GM18502 (cell line): ENCODE measurements at regions not wholly inside any gene's neighbourhood (a gene's known extent, or its start where the extent isn't known, plus 50 kb on each side); places are given as distances from the start of the nearest gene placed in this dataset.
"Not testable (repeated sequence)": the region's sequence is repeated elsewhere in the genome, so short reads cannot be mapped to it uniquely, and the experiment has no call there.

Experiments used
- ATAC-seq: cut with Tn5 transposase; IDR thresholded peaks from one replicate; pipeline ENCODE4 v1.9.1; 2021; ENCODE audit warnings: mild to moderate bottlenecking; ENCODE audit not compliant: unreplicated experiment, poor library complexity

DNA sequence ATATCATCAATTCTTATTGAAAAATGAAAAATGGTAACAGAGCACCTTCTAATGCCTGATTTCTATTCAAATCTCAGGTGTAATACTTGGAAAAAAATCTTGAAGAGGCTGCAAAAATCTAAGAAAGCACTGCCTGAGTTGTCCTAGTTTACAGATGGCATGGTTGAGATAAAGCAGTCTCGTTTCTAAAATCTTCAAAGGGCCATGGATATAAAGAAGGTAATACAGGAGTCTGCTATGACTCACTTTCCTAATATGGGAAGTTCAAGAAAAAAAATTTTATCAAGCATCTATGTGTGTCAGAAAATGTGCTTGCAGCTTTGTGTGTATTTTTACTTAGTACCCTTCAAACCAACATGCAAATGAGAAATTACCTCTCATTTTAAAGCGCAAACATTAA lies 163.3 kb downstream of the DMAC1 start:
- no peak for ATAC-seq

DNA sequence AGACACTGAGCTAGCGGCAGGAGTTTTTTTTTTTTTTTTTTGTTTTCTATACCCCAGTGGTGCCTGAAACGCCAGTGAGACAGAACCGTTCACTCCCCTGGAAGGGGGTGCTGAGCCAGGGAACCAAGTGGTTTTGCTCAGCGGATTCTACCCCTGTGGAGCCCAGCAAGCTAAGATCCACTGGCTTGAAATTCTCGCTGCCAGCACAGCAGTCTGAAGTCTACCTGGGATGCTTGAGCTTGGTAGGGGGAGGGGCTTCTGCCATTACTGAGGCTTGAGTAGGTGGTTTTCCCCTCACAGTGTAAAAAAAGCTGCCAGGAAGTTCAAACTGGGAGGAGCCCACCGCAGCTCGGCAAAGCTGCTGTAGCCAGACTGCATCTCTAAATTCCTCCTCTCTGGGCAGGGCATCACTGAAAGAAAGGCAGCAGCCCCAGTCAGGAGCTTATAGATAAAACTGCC lies 173.0 kb downstream of the DMAC1 start:
- ATAC-seq: peak; percentile 59

DNA sequence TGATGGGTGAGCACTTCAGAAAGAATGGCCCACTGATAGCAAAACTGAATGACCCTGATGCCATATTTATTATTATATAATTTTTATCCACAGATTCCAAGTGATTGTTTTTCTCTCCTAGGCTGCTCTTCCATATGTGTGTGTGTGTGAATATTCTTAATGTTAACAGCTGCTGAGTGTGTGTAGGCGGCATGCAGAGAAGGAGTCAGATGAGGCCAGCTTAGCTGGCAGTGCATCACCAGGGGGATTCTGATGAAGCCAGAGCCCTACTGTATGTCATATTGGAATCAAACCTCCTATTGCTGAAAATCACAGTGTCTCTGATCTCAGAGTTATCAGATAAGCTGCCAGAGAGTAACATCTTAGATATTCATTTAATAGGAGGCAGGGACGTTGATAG lies 177.1 kb downstream of the DMAC1 start:
- ATAC-seq: no peak

DNA sequence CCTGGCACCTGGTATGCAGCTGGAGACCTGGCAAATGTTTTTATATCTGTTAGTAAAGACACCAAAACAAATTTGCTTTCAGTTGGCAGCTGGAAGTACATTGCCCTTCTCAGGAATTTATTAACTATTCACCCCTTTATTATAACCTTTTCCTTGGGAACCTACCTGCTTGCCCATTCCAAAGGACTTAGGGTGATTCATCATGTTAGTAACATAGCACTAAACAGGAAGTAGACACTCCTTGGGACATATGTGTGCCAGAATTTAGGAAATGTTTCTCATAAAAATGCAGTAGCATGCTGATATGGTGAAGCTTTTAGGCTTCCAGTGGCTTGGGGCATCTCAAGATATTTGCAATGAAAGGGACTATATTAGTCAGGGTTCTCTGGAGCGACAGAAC lies 184.2 kb downstream of the DMAC1 start:
- ATAC-seq: no peak

DNA sequence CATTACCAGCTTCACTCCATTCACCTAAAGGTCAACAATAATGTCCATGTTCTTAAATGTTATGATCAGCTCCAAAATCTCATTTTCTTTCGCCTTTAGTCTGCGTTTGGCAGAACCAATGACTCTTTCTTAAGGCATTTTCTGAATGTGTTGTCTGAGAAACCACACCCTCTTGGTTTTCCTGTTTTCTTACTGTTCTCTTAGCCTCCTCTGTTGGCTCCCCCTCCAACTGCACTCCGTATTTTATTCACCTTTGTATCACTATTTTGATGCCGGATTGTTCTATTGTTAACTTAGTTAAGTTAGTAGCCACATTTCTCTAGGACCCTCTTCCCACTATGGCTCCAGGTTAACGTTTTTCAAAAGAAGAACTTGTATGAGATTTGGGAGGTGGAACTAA lies 185.6 kb downstream of the DMAC1 start:
- no peak for ATAC-seq

DNA sequence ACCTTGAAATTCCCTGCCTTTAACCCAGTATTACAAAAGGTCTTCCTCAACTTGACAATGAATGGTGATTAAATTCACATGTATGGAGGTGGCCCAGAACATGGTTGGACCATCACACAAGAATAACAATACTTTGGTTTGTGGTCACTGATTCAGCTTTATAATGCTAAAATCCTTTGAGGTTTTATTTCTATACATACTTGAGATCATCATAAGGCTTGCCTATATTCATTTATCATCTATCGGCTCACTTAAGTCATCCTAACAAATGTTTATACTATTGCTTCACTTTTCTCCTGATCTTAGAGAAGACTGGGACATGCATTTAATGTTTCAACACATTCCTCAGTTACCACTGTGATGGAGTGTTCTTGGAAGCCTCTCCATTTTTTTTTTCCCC lies 191.3 kb downstream of the DMAC1 start:
- ATAC-seq: no peak

DNA sequence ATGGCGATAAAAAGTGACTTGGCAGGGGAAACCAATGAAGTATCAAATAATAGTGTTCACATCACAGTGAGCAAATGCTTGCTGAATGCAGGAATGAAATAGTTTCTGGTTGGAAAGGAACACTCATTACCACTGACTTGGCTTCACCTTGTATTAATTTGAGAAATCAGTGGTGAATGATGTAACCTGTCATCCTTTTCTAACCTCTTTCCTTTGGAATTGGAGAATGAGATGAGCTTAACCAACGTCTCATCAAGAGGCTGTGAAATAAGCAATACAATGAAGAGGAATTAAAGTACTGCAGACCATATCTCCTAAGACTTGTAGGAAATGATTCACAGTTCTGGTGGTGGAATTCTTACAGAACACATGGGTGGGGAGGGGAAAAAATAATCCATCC lies 192.2 kb downstream of the DMAC1 start:
- no peak for ATAC-seq

DNA sequence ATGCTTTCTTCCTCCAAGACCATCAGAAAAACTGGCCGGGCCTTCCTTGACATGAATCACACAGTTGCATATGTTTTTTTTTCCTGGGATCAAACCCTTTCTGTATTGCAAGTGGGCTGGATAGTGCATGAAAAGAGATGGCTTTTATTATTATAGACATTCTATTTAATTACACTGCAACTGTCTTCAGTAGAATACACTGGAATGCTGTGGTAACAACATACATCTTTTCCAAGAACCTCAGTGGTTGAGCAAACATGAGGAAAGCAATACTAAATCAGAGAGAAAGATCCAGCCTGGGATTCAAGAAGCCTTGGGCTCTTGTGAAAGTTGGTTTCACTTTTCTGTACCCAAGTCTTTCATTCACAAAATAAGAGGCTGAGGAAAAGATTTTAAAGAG lies 193.0 kb downstream of the DMAC1 start:
- no peak for ATAC-seq

DNA sequence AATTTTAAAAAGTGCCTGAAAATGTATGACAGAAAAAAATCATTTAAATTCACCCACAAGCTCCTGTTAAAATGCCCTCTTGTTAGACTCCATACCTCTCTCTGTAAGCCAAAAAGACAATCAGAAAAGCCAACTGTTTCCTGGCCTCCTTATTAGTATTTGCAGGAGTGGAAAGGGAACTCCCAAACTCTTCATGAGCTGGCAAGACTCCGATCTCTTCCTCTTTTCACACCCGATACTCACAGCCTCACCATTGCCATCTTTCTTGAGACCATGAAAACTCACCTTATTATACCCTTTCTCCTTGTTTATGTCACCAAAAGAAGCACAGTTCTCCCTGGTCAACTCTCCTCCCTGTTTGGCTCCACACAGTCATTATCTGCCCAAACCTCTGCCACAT lies 197.8 kb downstream of the DMAC1 start:
- no peak for ATAC-seq

DNA sequence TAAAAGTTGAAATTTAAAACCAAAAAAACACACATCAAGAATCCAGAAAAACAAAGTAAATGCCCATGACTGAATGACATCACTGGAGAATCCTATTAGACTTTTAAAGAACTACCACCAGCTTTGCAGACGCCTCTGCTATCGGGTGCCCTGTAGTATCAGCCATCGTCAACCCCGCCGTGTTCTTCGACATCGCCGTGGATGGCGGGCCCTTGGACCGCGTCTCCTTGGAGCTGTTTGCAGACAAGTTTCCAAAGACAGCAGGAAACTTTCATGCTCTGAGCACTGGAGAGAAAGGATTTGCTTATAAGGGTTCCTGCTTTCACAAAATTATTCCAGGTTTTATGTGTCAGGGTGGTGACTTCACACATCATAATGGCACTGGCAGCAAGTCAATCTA lies 201.9 kb downstream of the DMAC1 start:
- ATAC-seq: no peak

DNA sequence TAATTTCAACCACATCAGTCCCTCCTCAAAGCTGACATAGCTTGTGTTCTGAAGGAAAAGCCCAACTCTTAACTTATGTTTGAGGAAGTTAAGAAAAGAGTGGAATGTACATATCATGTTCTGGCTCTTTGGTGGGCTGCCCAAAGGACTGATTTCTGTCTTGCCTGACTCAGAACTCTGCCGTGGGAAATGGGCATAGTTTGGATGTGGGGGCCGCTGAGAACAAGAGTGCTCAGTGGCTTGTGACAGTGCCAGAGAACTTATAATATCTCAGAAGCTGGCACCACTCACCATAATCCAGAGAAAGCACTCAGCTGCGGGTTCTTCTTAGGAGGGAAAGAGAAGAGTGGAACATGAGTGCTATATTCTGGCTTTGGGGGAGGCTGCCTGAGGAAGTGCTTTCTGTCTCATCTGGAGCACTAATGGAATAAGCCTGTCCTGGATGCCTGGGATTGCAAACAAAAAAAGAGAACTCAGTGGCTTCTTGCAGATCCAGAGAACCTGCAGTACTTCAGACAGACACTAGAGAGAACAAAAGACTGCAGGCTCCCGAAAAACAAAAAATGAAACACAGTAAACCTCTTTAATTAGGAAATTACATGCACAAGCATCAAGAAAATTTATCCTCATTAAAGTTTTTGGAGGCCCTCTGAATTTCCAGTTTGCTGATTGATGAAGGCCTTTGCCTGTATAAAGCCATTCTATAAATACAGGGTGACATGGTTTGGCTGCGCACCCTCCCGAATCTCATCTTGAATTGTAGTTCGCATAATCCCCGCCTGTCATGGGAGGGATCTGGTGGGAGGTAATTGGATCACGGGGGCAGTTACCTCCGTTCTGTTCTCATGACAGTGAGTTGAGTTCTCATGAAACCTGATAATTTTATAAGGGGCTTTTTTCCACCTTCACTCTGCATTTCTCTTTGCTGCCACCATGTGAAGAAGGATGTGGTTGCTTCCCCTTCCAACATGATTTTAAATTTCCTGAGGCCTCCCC lies 207.0 kb downstream of the DMAC1 start:
- no peak for ATAC-seq

DNA sequence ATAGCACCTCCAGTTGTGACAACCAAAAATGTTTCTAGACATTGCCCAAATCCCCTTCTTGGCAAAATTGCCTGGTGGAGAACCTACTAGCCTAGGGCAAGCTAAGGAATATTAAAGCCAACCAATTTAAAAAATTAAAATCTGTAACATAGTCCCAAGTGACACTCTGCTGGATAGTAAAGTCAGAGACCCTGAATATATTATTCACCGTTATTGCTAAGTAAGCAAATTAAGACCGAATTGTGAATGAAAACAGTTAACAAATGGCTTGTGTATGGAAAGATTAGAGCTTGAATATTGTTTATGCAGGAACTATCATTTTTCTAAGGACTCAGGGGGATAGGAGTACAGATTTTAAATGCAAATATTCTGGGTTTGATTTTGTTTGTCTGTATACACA lies 208.1 kb downstream of the DMAC1 start:
- ATAC-seq: no peak

DNA sequence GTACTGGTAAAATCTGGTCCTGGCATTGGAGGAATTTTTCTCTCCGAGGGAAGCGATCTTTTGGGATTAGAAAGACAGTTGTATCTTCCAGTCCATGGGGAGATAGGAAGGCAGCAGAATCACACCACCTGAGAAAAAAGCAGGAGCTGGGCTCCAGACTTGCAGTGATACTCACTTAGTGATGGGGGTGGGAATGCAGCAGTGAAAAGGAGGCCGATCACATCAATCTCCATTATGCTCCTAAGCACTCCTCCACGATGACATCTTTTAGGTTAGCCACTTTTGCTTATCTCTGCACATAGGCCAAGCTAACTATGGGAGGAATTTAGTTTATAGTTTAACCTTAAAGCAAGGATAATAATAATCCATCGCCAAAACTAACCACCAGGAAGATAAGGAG lies 219.0 kb downstream of the DMAC1 start:
- ATAC-seq: no peak

DNA sequence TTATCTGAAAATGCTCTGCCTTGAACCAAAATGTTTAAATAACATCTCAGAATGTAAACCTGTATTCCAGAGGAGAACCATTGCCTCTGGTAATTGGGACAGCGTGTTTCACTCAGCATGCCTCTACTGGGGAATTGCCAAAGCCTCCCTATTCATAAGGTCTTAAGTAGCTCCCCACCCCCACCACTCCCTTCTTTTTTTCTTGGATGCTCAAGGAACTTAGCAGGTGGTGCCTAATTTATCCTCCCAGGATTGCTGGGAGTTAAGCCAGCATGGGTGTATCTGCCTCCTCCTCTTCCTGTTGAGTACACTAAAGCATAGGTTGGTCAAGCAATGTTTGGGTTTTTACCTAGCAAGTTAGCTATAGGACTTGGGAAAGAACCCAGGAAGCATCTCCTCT lies 220.2 kb downstream of the DMAC1 start:
- no peak for ATAC-seq

DNA sequence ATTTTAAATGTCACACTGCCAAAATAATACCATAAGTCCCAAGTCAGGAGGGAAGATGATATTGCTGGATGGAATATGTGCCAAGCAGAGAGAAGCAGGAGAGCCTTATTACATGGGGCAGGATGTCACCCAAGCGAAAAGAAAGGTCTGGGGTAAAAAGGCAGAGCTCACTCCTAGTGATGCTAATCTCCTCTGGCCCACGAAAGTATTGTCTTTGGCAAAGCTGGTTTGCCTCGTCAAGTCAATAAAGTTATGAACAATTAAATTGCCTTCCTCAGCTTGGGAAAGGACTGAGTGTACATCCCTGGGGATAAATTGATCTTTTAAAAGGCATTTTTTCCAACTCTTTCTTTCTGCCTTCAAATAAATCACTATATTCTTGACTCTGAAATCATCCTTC lies 220.6 kb downstream of the DMAC1 start:
- ATAC-seq: no peak

DNA sequence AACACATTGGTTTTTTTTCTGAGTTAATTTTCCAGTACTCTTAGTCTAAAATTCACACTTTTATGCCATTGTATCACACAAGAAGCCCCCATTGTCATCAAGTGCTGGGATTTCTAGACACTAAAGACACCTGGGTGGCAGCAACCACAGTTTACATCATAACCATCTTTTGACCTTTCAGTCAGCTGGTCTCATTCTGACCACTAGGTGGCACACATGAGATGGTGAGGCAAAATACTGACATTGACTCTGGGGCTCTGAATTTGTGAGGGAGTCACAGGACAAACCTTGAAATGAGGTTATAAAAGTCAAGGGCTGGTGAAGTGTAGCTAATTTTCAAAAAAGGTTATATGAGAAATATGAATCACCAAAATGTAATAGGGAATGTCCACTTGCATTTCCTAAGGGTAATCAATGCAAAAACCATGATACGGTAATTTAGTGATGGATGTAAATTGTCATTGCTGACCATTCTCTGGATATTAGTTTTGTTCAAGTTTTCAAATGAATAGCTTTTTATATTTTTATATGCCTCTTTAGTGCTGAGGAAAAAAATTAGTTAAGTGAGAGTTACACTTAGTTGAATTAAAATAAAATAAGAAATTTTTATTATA lies 229.4 kb downstream of the DMAC1 start:
- peak; percentile 98 for ATAC-seq

DNA sequence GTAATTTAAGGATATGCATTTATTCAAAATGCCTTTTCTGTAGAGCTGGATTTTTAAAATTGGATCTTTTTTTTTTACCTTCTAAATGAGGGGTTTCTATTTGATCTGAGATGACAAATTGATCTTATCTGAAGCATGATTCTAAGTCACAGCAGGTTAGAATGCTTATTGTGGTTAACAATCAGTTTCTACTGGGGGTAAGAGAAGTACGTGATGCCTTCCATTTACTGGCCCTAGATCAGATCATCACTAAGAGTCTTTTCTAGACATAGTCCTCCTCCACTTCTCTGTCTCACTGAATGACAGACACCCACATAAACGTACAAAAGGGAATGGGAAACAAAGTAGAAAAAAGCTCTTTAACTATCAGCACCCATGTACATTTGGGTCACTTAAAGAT lies 231.9 kb downstream of the DMAC1 start:
- ATAC-seq: no peak

DNA sequence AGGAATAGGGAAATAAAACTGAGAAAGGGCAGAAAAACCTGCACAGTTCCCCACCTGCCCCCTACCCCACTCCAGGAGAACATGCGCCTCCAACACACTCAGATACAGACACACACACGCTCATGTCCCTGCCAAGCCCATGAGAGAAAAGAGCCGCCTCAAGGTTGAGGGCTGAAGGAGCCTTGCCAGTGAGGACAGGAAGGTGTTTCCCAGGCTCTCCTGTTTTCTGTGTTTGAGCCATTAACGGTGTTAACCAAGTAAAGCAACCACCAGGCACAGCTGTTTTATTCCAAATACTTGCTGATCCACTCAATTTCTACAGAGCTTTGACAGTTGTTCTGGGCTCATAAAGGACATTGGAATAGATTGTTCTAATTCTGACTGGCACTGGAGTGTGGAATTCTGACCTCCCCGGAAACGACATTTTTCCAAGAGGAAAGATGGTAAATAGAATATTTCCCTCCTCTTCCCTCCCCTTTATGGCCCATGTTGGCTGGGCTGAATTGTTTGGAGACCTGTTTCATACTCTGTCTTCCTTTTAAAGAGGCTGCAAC lies 238.0 kb downstream of the DMAC1 start:
- no peak for ATAC-seq

DNA sequence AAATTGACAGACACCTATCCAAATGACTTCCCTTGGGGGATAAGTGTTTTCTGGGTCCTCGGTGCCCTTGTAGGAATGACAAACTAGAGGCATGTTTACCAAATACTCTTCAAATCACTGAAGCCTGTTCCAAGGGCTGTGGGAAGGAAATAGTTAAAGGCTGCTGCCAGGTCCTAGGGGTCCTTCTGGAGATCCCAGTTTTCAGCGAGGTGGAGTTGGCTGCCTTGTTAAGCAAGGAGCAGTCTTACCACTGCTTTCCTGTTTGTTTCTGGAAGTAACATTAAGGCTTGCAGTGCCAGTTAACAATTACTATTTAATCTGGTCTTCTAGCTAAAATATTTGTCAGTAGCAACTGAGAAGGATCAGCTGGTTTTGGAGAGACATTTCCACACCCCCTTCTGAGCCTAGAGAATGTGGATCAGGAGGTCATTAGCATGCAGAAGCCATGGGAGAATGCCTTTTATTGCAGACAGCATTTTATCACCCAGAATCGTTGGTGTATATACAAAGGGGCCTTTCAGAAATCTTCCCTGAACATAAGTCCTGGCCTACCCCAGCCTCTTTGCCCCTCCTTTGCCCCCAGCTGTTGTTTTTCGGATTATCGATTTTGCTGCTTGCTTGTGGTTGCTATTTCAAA lies 238.8 kb downstream of the DMAC1 start:
- no peak for ATAC-seq

DNA sequence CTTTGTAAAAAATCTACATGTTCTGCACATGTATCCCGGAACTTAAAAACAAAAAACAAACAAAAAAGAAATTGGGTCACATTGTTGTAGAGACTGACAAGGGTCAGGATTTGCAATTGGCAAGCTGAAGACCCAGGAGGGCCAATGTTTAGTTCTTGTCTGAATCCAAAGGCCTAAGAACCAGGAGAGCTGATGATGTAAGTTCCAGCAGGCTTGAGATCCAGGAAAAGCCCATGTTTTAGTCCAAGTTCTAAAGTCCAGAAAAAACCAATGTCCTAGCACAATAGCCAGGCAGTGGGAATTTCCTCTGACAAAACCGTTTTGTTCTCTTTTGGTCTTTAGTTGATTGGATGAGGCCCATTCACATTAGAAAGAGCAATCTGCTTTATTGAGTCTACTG lies 244.9 kb downstream of the DMAC1 start:
- no peak for ATAC-seq

DNA sequence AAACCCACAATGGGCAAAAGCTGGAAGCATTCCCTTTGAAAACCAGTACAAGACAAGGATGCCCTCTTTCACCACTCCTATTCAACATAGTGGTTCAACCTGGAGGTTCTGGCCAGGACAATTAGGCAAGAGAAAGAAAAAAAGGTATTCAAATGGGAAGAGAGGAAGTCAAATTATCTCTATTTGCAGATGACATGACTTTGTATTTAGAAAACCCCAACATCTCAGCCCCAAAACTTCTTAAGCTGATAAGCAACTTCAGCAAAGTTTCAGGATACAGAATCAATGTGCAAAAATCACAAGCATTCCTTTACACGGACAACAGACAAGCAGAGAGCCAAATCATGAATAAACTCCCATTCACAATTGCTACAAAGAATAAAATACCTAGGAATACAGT lies 246.9 kb downstream of the DMAC1 start:
- not testable (repeated sequence) for ATAC-seq
